HepG2 (cell line): ENCODE measurements at regions not wholly inside any gene's neighbourhood (a gene's known extent, or its start where the extent isn't known, plus 50 kb on each side); places are given as distances from the start of the nearest gene placed in this dataset.

Source experiments
- ARID5B ChIP-seq: IDR thresholded peaks from 2 replicates; pipeline ENCODE4 v1.4.0; 2020; ENCODE audit warnings: mild to moderate bottlenecking, missing genetic modification reagents
- HDAC1 ChIP-seq: sonication (generic); formaldehyde crosslinking; IDR thresholded peaks from 2 replicates; pipeline ENCODE4 v1.5.1; 2020; ENCODE audit warnings: mild to moderate bottlenecking, missing genetic modification reagents
- HOXD1 ChIP-seq: sonication (generic); formaldehyde crosslinking; IDR thresholded peaks from 2 replicates; pipeline ENCODE4 v1.5.0; 2020; ENCODE audit warnings: missing genetic modification reagents
- KDM5B ChIP-seq: sonication (generic); formaldehyde crosslinking; IDR thresholded peaks from 2 replicates; pipeline ENCODE4 v1.4.0; 2020; ENCODE audit warnings: missing genetic modification reagents, mild to moderate bottlenecking, borderline replicate concordance
- KLF16 ChIP-seq, 2 experiments: sonication (generic) in 1 of 2; formaldehyde crosslinking in 1 of 2; IDR thresholded peaks; 2 replicates each; pipeline versions ENCODE4 v1.6.1 to v1.8.0; 2016 to 2023; ENCODE audit warnings: missing genetic modification reagents in 2 of 2, missing compliant biosample characterization in 1 of 2
- LCORL ChIP-seq, 2 experiments: fragments of 450-650 bp in 1 of 2; sonication (generic) in 1 of 2; formaldehyde crosslinking in 1 of 2; IDR thresholded peaks; 2 replicates each; pipeline versions ENCODE4 v1.5.0 to v1.6.1; 2017 to 2020; ENCODE audit warnings: antibody characterized with exemption in 1 of 2, missing genetic modification reagents in 1 of 2
- MAFG ChIP-seq: sonication (generic); formaldehyde crosslinking; IDR thresholded peaks from 2 replicates; pipeline ENCODE4 v1.5.1; 2020; ENCODE audit warnings: mild to moderate bottlenecking, missing genetic modification reagents
- MED1 ChIP-seq: sonication (generic); formaldehyde crosslinking; IDR thresholded peaks from 2 replicates; pipeline ENCODE4 v1.4.0; 2020; ENCODE audit warnings: missing genetic modification reagents
- RXRB ChIP-seq: IDR thresholded peaks from 2 replicates; pipeline ENCODE4 v1.6.1; 2016; ENCODE audit warnings: borderline replicate concordance, missing genetic modification reagents, missing compliant biosample characterization
- SRSF4 ChIP-seq: fragments of 200-400 bp; formaldehyde crosslinking; IDR thresholded peaks from one replicate; pipeline ENCODE4 v1.6.1; 2018; ENCODE audit warnings: mild to moderate bottlenecking, low read depth, low read length, moderate library complexity; ENCODE audit not compliant: poor library complexity, severe bottlenecking
- STAG1 ChIP-seq: sonication (generic); formaldehyde crosslinking; IDR thresholded peaks from 2 replicates; pipeline ENCODE4 v1.4.0; 2020; ENCODE audit warnings: missing genetic modification reagents
- TOE1 ChIP-seq: sonication (generic); formaldehyde crosslinking; IDR thresholded peaks from 2 replicates; pipeline ENCODE4 v1.4.0; 2020; ENCODE audit warnings: mild to moderate bottlenecking, missing genetic modification reagents
- ZMYM3 ChIP-seq: sonication (generic); formaldehyde crosslinking; IDR thresholded peaks from 2 replicates; pipeline ENCODE4 v1.5.1; 2020; ENCODE audit warnings: mild to moderate bottlenecking, missing genetic modification reagents
- ZNF629 ChIP-seq: sonication (generic); formaldehyde crosslinking; conservative IDR thresholded peaks from 2 replicates; pipeline ENCODE4 v1.5.0; 2020; ENCODE audit warnings: missing genetic modification reagents
- ZNF644 ChIP-seq: IDR thresholded peaks from 2 replicates; pipeline ENCODE4 v1.6.1; 2016; ENCODE audit warnings: low read depth
- TF ChIP-seq, protein P1 (sequence below): sonication (generic); formaldehyde crosslinking; conservative IDR thresholded peaks from 2 replicates; pipeline ENCODE4 v1.4.0; 2020; ENCODE audit warnings: missing genetic modification reagents
- TF ChIP-seq, protein P2 (sequence below), 2 experiments: sonication (generic) in 1 of 2; formaldehyde crosslinking in 1 of 2; IDR thresholded peaks; 2 replicates each; pipeline versions ENCODE4 v1.4.0 to v1.6.1; 2018 to 2020; ENCODE audit warnings: missing genetic modification reagents in 2 of 2, borderline replicate concordance in 1 of 2, low read depth in 1 of 2, mild to moderate bottlenecking in 1 of 2, missing biosample characterization in 1 of 2
- TF ChIP-seq, protein P3 (sequence below): sonication (generic); formaldehyde crosslinking; IDR thresholded peaks from 2 replicates; pipeline ENCODE4 v1.4.0; 2020; ENCODE audit warnings: mild to moderate bottlenecking, missing genetic modification reagents
- TF ChIP-seq, protein P4 (sequence below): sonication (generic); formaldehyde crosslinking; IDR thresholded peaks from 2 replicates; pipeline ENCODE4 v1.4.0; 2020; ENCODE audit warnings: mild to moderate bottlenecking, missing genetic modification reagents

DNA sequence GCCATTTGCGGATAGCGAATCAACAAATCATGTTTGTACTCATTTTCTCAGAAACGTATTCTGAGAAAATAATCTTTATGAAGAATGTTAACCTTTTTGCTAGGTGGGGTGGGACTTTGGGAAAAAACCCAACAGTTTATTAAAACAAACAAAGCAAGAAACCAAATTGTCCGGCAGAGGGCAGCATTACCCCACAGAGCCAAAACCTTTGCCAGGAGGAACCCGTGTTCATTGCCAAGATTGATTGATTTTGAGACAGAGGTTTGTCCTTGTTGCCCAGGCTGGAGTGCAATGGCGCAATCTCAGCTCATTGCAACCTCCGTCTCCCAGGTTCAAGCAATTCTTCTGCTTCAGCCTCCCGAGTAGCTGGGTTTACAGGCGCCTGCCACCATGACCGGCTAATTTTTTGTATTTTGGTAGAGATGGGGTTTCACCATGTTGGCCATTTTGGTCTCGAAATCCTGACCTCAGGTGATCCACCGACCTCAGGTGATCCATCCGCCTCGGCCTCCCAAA is 70.8 kb upstream of the RHOU start (continued):
- TF ChIP-seq RXRB (CRISPR knock-in tag) (peak; percentile 39; the same call in 1 of the 2 replicates), MAFG (CRISPR knock-in tag) (no peak), STAG1 (CRISPR knock-in tag) (peak; percentile 97), TOE1 (CRISPR knock-in tag) (0 out of 2 replicates have a peak, but pooled peaks have one; percentile 38), SRSF4 (no peak), HDAC1 (CRISPR knock-in tag) (0 out of 2 replicates have a peak, but pooled peaks have one; percentile 40), ARID5B (CRISPR knock-in tag) (peak; percentile 57), ZNF629 (CRISPR knock-in tag) (0 out of 2 replicates have a peak, but pooled peaks have one; percentile 21), KDM5B (peak; percentile 44; the same call in 1 of the 2 replicates), ZMYM3 (CRISPR knock-in tag) (peak; percentile 16; the same call in 1 of the 2 replicates), HOXD1 (CRISPR knock-in tag) (peak; percentile 55; the same call in 1 of the 2 replicates), MED1 (CRISPR knock-in tag) (peak; percentile 50; the same call in 1 of the 2 replicates), ZNF644 (CRISPR knock-in tag) (peak; percentile 55; the same call in 1 of the 2 replicates), KLF16 (CRISPR knock-in tag; IDR thresholded peaks at IDR 0.05) (peak in 1 of 2 experiments; percentile 41; a peak in 1 of 4 replicates), LCORL (IDR thresholded peaks at IDR 0.05) (no peak), LCORL (CRISPR knock-in tag; IDR thresholded peaks at IDR 0.05) (0 out of 2 replicates have a peak, but pooled peaks have one; percentile 16)
- TF ChIP-seq, protein P1, sequence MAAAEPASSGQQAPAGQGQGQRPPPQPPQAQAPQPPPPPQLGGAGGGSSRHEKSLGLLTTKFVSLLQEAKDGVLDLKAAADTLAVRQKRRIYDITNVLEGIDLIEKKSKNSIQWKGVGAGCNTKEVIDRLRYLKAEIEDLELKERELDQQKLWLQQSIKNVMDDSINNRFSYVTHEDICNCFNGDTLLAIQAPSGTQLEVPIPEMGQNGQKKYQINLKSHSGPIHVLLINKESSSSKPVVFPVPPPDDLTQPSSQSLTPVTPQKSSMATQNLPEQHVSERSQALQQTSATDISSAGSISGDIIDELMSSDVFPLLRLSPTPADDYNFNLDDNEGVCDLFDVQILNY (CRISPR knock-in tag): no peak
- TF ChIP-seq, protein P2, sequence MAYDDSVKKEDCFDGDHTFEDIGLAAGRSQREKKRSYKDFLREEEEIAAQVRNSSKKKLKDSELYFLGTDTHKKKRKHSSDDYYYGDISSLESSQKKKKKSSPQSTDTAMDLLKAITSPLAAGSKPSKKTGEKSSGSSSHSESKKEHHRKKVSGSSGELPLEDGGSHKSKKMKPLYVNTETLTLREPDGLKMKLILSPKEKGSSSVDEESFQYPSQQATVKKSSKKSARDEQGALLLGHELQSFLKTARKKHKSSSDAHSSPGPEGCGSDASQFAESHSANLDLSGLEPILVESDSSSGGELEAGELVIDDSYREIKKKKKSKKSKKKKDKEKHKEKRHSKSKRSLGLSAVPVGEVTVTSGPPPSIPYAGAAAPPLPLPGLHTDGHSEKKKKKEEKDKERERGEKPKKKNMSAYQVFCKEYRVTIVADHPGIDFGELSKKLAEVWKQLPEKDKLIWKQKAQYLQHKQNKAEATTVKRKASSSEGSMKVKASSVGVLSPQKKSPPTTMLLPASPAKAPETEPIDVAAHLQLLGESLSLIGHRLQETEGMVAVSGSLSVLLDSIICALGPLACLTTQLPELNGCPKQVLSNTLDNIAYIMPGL (CRISPR knock-in tag; IDR thresholded peaks at IDR 0.05; ENCODE audit: borderline replicate concordance in 1 of 2, low read depth in 1 of 2): peak; percentile 60 to 69; a peak in 3 of 4 replicates
- TF ChIP-seq, protein P3, sequence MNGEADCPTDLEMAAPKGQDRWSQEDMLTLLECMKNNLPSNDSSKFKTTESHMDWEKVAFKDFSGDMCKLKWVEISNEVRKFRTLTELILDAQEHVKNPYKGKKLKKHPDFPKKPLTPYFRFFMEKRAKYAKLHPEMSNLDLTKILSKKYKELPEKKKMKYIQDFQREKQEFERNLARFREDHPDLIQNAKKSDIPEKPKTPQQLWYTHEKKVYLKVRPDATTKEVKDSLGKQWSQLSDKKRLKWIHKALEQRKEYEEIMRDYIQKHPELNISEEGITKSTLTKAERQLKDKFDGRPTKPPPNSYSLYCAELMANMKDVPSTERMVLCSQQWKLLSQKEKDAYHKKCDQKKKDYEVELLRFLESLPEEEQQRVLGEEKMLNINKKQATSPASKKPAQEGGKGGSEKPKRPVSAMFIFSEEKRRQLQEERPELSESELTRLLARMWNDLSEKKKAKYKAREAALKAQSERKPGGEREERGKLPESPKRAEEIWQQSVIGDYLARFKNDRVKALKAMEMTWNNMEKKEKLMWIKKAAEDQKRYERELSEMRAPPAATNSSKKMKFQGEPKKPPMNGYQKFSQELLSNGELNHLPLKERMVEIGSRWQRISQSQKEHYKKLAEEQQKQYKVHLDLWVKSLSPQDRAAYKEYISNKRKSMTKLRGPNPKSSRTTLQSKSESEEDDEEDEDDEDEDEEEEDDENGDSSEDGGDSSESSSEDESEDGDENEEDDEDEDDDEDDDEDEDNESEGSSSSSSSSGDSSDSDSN (CRISPR knock-in tag): no peak
- TF ChIP-seq, protein P4, sequence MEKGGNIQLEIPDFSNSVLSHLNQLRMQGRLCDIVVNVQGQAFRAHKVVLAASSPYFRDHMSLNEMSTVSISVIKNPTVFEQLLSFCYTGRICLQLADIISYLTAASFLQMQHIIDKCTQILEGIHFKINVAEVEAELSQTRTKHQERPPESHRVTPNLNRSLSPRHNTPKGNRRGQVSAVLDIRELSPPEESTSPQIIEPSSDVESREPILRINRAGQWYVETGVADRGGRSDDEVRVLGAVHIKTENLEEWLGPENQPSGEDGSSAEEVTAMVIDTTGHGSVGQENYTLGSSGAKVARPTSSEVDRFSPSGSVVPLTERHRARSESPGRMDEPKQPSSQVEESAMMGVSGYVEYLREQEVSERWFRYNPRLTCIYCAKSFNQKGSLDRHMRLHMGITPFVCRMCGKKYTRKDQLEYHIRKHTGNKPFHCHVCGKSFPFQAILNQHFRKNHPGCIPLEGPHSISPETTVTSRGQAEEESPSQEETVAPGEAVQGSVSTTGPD: peak; percentile 48; the same call in 1 of the 2 replicates
